Activated CD8-positive, alpha-beta T cell treated with anti-CD3 and anti-CD28 coated beads for 36 hours (primary cell): ENCODE measurements at regions not wholly inside any gene's neighbourhood (a gene's known extent, or its start where the extent isn't known, plus 50 kb on each side); places are given as distances from the start of the nearest gene placed in this dataset.

ENCODE experiments used
- ATAC-seq: fragments of 200-7000 bp; cut with Tn5 transposase; one replicate; pipeline ENCODE4 v1.10.0; 2021; ENCODE audit warnings: mild to moderate bottlenecking, moderate library complexity
- CTCF ChIA-PET: fragments of 350-600 bp; sonication (Branson Sonifier 250); formaldehyde crosslinking; loops from one replicate; lab custom pipeline; 2021; ENCODE audit warnings: antibody characterized with exemption; lab: Charles Lee
- POLR2A ChIA-PET: fragments of 350-600 bp; sonication (Branson Sonifier 250); formaldehyde crosslinking; loops from one replicate; lab custom pipeline; 2021; ENCODE audit warnings: antibody characterized with exemption; lab: Charles Lee
- DNase-seq: peaks from one replicate; pipeline ENCODE4 v3.0.0-alpha.2; 2020
- H3K27ac Mint-ChIP-seq: one replicate; pipeline ENCODE4 v1.8.0; 2021; ENCODE audit warnings: mild to moderate bottlenecking, mixed read lengths
- H3K27me3 Mint-ChIP-seq: one replicate; pipeline ENCODE4 v1.8.0; 2021; ENCODE audit warnings: mixed read lengths
- H3K36me3 Mint-ChIP-seq: one replicate; pipeline ENCODE4 v1.8.0; 2021; ENCODE audit warnings: low read depth, mixed read lengths
- H3K4me1 Mint-ChIP-seq: one replicate; pipeline ENCODE4 v1.8.0; 2021; ENCODE audit warnings: low read depth, mixed read lengths
- H3K4me3 Mint-ChIP-seq: one replicate; pipeline ENCODE4 v1.8.0; 2021; ENCODE audit warnings: mild to moderate bottlenecking, moderate library complexity, mixed read lengths
- H3K9me3 Mint-ChIP-seq: one replicate; pipeline ENCODE4 v1.8.0; 2021; ENCODE audit warnings: mixed read lengths
- intact Hi-C: fragments of 100-400 bp; cut with micrococcal nuclease; formaldehyde crosslinking; loops from one replicate; pipeline ENCODE4 v1.10.0; 2022
- TF ChIP-seq, protein P1 (sequence below): fragments of 200-600 bp; IDR thresholded peaks from one replicate; pipeline ENCODE4 v1.8.0; 2022; ENCODE audit warnings: antibody characterized with exemption, mild to moderate bottlenecking

DNA sequence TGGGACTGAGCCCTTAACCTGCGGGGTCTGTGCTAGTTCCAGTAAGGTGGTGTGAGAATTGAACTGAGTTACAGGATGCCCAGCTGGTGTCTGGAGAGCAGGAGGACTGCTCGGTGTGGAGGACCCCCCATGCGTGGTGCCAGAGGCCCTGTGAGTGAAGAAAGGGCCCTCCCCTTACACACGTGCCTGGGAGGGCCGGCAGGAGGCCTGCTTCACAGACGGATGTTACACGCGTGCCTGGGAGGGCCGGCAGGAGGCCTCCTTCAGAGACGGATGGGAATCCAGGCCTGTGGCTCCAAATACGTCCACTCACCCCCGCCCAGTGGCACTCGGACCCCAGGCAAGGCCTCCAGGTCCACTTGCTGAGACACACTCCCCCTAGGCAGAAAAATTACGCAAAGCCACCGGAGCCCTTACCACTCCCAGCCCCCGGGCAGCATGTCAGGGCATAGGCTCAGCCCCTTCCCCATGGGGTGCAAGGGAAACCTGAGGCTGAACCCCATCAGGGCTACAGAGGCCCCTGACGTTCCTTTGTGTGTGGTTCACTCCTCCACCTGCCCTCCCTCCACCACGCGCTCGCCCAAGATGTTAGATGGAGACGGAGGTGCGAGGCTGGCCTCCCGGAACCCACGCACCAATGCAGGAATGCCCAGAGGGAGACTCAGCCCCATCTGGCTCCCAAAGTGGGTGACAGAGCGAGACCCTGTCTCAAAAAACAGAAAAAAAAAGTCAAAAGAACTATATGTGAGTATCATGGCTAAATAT, 227.8 kb downstream of the BRD1 start:
- CTCF ChIA-PET = no interaction called here
- DNase-seq = no peak
- peaks cover 6% of the 10 kb centered on the region for H3K9me3 Mint-ChIP-seq

DNA sequence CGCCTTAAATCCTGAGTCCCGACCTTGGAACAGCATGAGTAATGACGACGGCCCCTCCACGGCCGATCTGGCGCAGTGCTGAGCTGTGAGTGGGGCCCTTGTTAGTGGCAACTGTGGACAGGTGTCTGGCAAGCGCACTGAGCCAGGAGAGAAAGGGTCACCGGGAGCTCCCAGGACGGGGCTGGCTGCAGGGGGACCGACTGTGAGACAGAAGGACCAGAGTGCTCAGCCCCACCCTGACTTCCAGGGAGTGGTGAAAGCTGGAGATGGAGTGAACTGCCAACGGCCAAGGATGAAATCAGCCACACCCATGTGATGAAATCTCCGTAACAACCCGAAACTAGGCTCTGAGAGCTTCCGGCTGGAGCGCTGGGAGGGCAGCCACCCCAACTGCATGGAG, 228.6 kb downstream of the BRD1 start:
- Mint-ChIP-seq H3K36me3 (peaks cover 6% of the 10 kb centered on the region), H3K27ac (no peak overlapping the region), H3K4me1 (peaks cover 9% of the 10 kb centered on the region), H3K9me3 (no peaks in the 10 kb centered on the region), H3K4me3 (no peak overlapping the region), H3K27me3 (no peaks in the 10 kb centered on the region)
- ChIA-PET POLR2A (no interaction called here), CTCF (no interaction called here)
- TF ChIP-seq, protein P1, sequence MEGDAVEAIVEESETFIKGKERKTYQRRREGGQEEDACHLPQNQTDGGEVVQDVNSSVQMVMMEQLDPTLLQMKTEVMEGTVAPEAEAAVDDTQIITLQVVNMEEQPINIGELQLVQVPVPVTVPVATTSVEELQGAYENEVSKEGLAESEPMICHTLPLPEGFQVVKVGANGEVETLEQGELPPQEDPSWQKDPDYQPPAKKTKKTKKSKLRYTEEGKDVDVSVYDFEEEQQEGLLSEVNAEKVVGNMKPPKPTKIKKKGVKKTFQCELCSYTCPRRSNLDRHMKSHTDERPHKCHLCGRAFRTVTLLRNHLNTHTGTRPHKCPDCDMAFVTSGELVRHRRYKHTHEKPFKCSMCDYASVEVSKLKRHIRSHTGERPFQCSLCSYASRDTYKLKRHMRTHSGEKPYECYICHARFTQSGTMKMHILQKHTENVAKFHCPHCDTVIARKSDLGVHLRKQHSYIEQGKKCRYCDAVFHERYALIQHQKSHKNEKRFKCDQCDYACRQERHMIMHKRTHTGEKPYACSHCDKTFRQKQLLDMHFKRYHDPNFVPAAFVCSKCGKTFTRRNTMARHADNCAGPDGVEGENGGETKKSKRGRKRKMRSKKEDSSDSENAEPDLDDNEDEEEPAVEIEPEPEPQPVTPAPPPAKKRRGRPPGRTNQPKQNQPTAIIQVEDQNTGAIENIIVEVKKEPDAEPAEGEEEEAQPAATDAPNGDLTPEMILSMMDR = no peak
- intact Hi-C loops = no loop called here
- no peak for DNase-seq
- no peak for ATAC-seq

More for the DNA sequence above, 227.8 kb downstream of the BRD1 start:
- no peak for ATAC-seq
- POLR2A ChIA-PET = no interaction called here
- no peak overlapping the region for H3K4me3 Mint-ChIP-seq
- peaks cover 9% of the 10 kb centered on the region for H3K4me1 Mint-ChIP-seq
- H3K27me3 Mint-ChIP-seq = no peaks in the 10 kb centered on the region
- H3K27ac Mint-ChIP-seq = no peak overlapping the region
- intact Hi-C loops = no loop called here
- TF ChIP-seq, protein P1 = no peak
- H3K36me3 Mint-ChIP-seq = peaks cover 13% of the 10 kb centered on the region

DNA sequence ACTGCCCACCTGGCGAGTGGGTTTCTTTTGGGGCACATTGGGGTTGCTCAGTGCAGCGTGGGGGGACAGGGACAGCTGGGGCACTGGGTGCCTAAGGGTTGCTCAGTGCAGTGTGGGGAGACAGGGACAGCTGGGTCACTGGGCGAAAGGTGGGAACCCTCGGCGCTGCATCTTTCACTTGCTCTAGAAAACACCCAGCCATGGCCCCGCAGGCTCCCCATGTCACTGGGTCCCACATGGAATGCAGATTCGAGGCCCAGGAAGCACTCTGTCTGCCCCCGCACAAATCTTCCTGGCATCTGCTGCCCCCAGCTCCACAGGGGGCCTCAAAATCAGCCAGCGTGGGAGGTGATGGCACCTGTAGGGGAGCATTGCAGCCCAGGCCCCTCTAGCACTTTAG, 229.3 kb downstream of the BRD1 start:
- ChIA-PET CTCF (no interaction called here), POLR2A (no interaction called here)
- intact Hi-C loops = no loop called here
- no peaks in the 10 kb centered on the region for H3K27me3 Mint-ChIP-seq
- peaks cover 9% of the 10 kb centered on the region for H3K4me1 Mint-ChIP-seq
- no peak for DNase-seq
- ATAC-seq = no peak
- H3K27ac Mint-ChIP-seq = no peak overlapping the region
- H3K4me3 Mint-ChIP-seq = no peak overlapping the region
- H3K9me3 Mint-ChIP-seq = no peaks in the 10 kb centered on the region
- TF ChIP-seq, protein P1 = no peak
- peaks cover 1% of the 10 kb centered on the region for H3K36me3 Mint-ChIP-seq

DNA sequence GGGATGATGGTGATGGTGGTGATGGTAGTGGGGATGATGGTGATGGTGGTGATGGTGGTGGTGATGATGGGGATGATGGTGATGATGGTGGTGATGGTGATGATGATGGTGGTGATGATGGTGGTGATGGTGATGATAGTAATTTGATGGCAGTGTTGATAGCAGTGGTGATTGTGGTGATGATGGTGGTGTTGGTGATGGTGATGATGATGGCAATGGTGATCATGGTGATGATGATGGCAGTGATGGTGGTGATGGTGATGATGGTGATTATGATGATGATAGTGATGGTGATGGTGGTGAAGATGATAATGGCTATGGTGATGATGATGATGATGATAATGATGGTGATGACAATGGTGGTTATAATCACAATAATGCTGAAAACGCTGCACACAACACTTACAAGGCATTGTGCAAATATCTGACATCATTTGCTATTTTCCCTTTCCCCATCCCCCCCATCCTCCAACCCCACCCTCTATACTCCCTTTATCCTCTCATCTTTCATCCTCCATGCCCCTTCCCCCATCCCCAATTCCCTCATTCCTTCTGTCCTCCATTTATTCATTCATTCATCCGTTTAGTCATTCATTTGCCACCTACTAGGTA, 230.1 kb downstream of the BRD1 start:
- ChIA-PET CTCF (no interaction called here), POLR2A (no interaction called here)
- ATAC-seq (no peak), DNase-seq (no peak)
- Mint-ChIP-seq H3K27ac (no peak overlapping the region), H3K27me3 (no peaks in the 10 kb centered on the region), H3K4me3 (no peak overlapping the region), H3K36me3 (no peaks in the 10 kb centered on the region), H3K4me1 (peaks cover 9% of the 10 kb centered on the region), H3K9me3 (no peaks in the 10 kb centered on the region)
- TF ChIP-seq, protein P1 = no peak
- intact Hi-C loops = no loop called here

DNA sequence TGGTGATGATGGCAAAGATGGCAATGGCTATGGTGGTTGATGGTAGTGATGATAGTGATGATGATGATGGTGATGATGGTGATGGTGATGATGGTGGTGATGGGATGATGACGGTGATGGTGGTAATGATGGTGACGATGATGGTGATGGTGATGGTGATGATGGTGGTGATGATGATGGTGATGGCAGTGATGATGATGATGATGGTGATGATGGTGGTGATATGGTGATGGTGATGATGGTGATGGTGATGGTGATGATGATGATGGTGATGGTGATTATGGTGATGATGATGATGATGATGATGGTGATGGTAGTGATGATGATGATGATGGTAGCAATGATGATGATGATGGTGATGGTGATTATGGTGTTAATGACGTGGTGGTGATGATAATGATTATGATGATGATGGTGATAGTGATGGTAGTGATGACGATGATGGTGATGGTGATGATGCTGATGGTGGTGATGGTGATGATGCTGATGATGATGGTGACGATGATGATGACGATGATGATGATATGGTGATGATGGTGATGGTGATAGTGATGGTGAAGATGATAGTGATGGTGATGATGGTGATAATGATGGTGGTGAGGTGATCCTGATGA, 232.1 kb downstream of the BRD1 start:
- ATAC-seq (no peak), DNase-seq (no peak)
- no peaks in the 10 kb centered on the region for H3K4me1 Mint-ChIP-seq
- H3K4me3 Mint-ChIP-seq = no peak overlapping the region
- H3K27me3 Mint-ChIP-seq = no peaks in the 10 kb centered on the region
- H3K9me3 Mint-ChIP-seq = no peaks in the 10 kb centered on the region
- TF ChIP-seq, protein P1 = no peak
- intact Hi-C loops = no loop called here
- ChIA-PET POLR2A (no interaction called here), CTCF (no interaction called here)
- H3K27ac Mint-ChIP-seq = no peak overlapping the region
- no peaks in the 10 kb centered on the region for H3K36me3 Mint-ChIP-seq
